ENCODE measurements at regions not wholly inside any gene's neighbourhood (a gene's known extent, or its start where the extent isn't known, plus 50 kb on each side); places are given as distances from the start of the nearest gene placed in this dataset.

- Histone ChIP-seq H3K36me3 (no peaks in the 10 kb centered on the region), H3K4me1 (no peaks in the 10 kb centered on the region), H3K4me3 (no peak overlapping the region), H3K9ac (ENCODE audit: low read depth in 2 of 2, low read length in 2 of 2) (no peak overlapping the region), H3K27me3 (no peaks in the 10 kb centered on the region), H3K9me3 (no peaks in the 10 kb centered on the region), H3K27ac (no peak overlapping the region)
- TF ChIP-seq CTCF (IDR thresholded peaks at IDR 0.05), result no peak
- DNase-seq, result no peak
- intact Hi-C loops (cut with DNase I), result no loop called here
Measured at GRCh38 chr13:74703855-74704387, 569.7 kb upstream of the KLF12 start.

GRCh38 chr13:74696148-74696922 lies 562.1 kb upstream of the KLF12 start:
- TF ChIP-seq CTCF (IDR thresholded peaks at IDR 0.05), result no peak

GRCh38 chr13:74695021-74695800 lies 561.0 kb upstream of the KLF12 start:
- intact Hi-C loops (cut with DNase I), result no loop called here
- Histone ChIP-seq H3K4me3 (no peak overlapping the region), H3K27me3 (no peaks in the 10 kb centered on the region), H3K27ac (no peak overlapping the region), H3K36me3 (no peaks in the 10 kb centered on the region), H3K4me1 (no peaks in the 10 kb centered on the region), H3K9me3 (no peaks in the 10 kb centered on the region), H3K9ac (ENCODE audit: low read depth in 2 of 2, low read length in 2 of 2) (no peak overlapping the region)
- no peak for TF ChIP-seq CTCF (IDR thresholded peaks at IDR 0.05)
- DNase-seq, result no peak

More at GRCh38 chr13:74696148-74696922, 562.1 kb upstream of the KLF12 start:
- no peaks in the 10 kb centered on the region for H3K36me3 ChIP-seq
- H3K27me3 ChIP-seq, result no peaks in the 10 kb centered on the region
- H3K27ac ChIP-seq, result no peak overlapping the region
- H3K4me3 ChIP-seq, result no peak overlapping the region
- H3K9me3 ChIP-seq, result no peaks in the 10 kb centered on the region
- DNase-seq, result no peak
- intact Hi-C loops (cut with DNase I), result no loop called here
- H3K9ac ChIP-seq (ENCODE audit: low read depth in 2 of 2, low read length in 2 of 2), result no peak overlapping the region
- no peaks in the 10 kb centered on the region for H3K4me1 ChIP-seq

- no peaks in the 10 kb centered on the region for H3K27me3 ChIP-seq
- no peak overlapping the region for H3K4me3 ChIP-seq
- H3K9me3 ChIP-seq, result no peaks in the 10 kb centered on the region
- no peak for DNase-seq
- no peaks in the 10 kb centered on the region for H3K4me1 ChIP-seq
- H3K36me3 ChIP-seq, result no peaks in the 10 kb centered on the region
- H3K27ac ChIP-seq, result no peak overlapping the region
- no peak for TF ChIP-seq CTCF (IDR thresholded peaks at IDR 0.05)
- no peak overlapping the region for H3K9ac ChIP-seq (ENCODE audit: low read depth in 2 of 2, low read length in 2 of 2)
- intact Hi-C loops (cut with DNase I), result no loop called here
Measured at GRCh38 chr13:74687442-74688182, 553.4 kb upstream of the KLF12 start.

- no peak overlapping the region for H3K4me3 ChIP-seq
Measured at GRCh38 chr13:74683411-74683810, 549.2 kb upstream of the KLF12 start.

More at GRCh38 chr13:74683411-74683810, 549.2 kb upstream of the KLF12 start:
- Histone ChIP-seq H3K4me1 (no peaks in the 10 kb centered on the region), H3K9me3 (no peaks in the 10 kb centered on the region), H3K36me3 (no peaks in the 10 kb centered on the region), H3K9ac (ENCODE audit: low read depth in 2 of 2, low read length in 2 of 2) (no peak overlapping the region), H3K27ac (no peak overlapping the region), H3K27me3 (no peaks in the 10 kb centered on the region)
- no peak for TF ChIP-seq CTCF (IDR thresholded peaks at IDR 0.05)
- intact Hi-C loops (cut with DNase I), result no loop called here
- DNase-seq, result no peak

All from colonic mucosa (tissue), 4 donors.